Urinary bladder (tissue), 3 donors: ENCODE measurements at regions not wholly inside any gene's neighbourhood (a gene's known extent, or its start where the extent isn't known, plus 50 kb on each side); places are given as distances from the start of the nearest gene placed in this dataset.
"Not testable (repeated sequence)": the region's sequence is repeated elsewhere in the genome, so short reads cannot be mapped to it uniquely, and the experiment has no call there.

Experiments used
- DNase-seq: peaks from one replicate; pipeline ENCODE4 v3.0.0-alpha.2; 2015; ENCODE audit errors: extremely low spot score
- H3K27ac ChIP-seq: one replicate; pipeline ENCODE4 v1.5.1; 2013; ENCODE audit warnings: low read depth, mild to moderate bottlenecking, moderate library complexity
- H3K36me3 ChIP-seq: one replicate; pipeline ENCODE4 v1.6.1; 2013; ENCODE audit warnings: mild to moderate bottlenecking, moderate library complexity; ENCODE audit not compliant: insufficient read depth
- H3K4me1 ChIP-seq: one replicate; pipeline ENCODE4 v1.6.1; 2013; ENCODE audit warnings: mild to moderate bottlenecking, moderate library complexity; ENCODE audit not compliant: insufficient read depth
- H3K4me3 ChIP-seq: one replicate; pipeline ENCODE4 v1.5.1; 2013; ENCODE audit warnings: low read depth, low read length
- WGBS: extraction: QIAGEN DNeasy Blood & Tissue Kit; methylation state at CpG from one replicate; pipeline ENCODE4 v1.1.7; 2013; 5-methylcytosine and 5-hydroxymethylcytosine counted together
- donor health status: healthy with polysubstance abuse.
- donor health status: healthy.

DNA sequence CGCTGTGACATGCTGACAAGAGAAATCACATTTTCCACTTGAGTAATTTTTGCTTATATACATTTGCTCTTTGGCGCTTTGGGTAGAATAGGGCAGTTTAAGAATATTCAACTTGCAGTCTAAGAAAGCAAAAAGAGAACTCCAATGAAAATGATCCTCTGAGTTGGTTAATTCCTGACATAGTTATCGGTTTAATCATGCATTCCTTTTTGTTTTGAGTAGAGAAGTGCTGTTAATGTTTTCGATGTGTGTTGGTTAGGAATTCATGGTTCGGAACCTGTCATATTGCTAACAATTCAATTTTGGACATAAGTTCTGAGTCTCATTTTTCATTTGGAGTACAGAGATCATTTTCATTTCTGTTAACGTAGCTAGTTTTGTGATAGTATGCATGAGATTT is 700.6 kb upstream of the PITX2 start:
- no peaks in the 10 kb centered on the region for H3K36me3 ChIP-seq
- DNase-seq: no peak
- no peak overlapping the region for H3K4me3 ChIP-seq
- WGBS: 66% methylated on average over 6 of the region's 6 CpGs
- no peak overlapping the region for H3K27ac ChIP-seq
- H3K4me1 ChIP-seq: no peaks in the 10 kb centered on the region

DNA sequence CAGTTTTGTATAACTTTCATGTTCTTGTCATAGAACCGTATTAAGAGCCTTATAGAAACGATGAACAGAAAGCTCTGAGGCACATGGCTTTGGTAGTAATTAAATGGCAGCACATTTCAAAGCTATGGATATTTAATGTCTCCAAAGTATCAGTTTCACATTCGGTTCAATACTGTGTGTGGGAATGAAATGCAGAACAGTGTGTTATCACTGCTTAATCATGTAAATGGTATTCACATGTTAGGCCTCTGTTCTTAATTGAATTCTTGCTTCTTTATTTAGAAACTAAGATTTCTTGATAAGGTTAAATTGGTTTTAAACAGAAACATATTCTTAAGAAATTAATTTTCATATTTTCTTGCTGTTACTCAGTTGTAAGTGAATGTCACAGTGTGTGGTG is 701.0 kb upstream of the PITX2 start:
- no peak overlapping the region for H3K27ac ChIP-seq
- no peaks in the 10 kb centered on the region for H3K36me3 ChIP-seq
- no peaks in the 10 kb centered on the region for H3K4me1 ChIP-seq
- DNase-seq: no peak
- no peak overlapping the region for H3K4me3 ChIP-seq
- 74% methylated on average over 3 of the region's 3 CpGs for WGBS

DNA sequence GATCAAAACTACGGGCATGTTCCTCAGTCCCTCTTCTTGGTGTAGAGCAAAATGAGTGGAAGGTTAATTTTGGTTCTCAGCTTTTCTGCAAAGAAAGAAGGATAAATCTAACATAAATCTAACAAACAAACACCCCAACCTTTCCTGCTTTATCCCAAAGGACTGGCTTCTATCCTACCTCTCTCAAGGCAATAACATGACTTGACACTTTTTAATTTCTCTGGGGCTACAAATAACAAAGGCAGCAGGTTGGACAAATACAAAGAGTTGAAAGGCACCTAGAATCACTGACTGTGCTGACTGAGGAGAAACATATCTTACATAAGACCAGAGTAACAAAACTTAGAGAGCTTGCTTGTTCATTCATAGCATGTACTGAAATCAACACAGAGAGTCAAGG is 703.6 kb upstream of the PITX2 start:
- Histone ChIP-seq H3K27ac (no peak overlapping the region), H3K4me3 (no peak overlapping the region), H3K4me1 (no peaks in the 10 kb centered on the region), H3K36me3 (no peaks in the 10 kb centered on the region)
- no peak for DNase-seq
- 73% methylated on average over 1 of the region's 1 CpG for WGBS

DNA sequence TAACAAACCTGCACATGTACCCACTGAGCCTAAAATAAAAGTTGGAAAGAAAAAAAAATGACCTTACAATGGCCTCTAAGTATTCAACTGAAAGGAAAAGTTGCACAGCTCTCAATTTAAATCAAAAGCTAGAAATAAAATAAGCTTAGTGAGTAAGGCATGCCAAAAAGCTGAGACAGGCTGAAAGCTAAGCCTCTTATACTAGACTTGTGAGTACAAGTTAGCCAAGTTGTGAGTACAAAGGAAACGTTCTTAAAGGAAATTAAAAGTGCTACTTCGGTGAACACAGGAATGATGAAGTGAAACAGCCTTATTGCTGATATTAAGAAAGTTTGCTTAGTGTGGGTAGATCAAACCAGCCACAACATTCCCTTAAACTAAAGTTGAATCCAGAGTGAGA is 707.9 kb upstream of the PITX2 start:
- 46% methylated on average over 2 of the region's 2 CpGs for WGBS
- no peak overlapping the region for H3K4me3 ChIP-seq
- H3K36me3 ChIP-seq: no peaks in the 10 kb centered on the region
- no peaks in the 10 kb centered on the region for H3K4me1 ChIP-seq
- DNase-seq: no peak
- no peak overlapping the region for H3K27ac ChIP-seq

DNA sequence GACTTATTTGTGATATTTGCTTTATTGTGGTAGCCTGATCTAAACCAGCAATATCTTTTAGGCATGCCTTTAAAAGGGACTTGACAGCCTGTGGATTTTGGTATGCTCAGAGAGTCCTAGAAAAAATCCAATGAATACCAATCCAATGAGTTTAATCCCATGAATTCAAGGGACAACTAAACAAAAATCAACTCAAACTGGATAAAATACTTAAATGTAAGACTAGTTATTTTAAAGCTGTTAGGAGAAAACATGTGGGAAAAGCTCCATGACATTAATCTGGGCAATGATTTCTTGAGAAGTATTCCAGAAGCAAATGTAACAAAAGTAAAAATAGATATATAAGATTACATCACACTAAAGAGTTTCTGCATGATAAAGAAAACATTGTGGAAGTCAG is 711.5 kb upstream of the PITX2 start:
- Histone ChIP-seq H3K27ac (no peak overlapping the region), H3K4me3 (no peak overlapping the region), H3K36me3 (no peaks in the 10 kb centered on the region), H3K4me1 (no peaks in the 10 kb centered on the region)
- DNase-seq: no peak

DNA sequence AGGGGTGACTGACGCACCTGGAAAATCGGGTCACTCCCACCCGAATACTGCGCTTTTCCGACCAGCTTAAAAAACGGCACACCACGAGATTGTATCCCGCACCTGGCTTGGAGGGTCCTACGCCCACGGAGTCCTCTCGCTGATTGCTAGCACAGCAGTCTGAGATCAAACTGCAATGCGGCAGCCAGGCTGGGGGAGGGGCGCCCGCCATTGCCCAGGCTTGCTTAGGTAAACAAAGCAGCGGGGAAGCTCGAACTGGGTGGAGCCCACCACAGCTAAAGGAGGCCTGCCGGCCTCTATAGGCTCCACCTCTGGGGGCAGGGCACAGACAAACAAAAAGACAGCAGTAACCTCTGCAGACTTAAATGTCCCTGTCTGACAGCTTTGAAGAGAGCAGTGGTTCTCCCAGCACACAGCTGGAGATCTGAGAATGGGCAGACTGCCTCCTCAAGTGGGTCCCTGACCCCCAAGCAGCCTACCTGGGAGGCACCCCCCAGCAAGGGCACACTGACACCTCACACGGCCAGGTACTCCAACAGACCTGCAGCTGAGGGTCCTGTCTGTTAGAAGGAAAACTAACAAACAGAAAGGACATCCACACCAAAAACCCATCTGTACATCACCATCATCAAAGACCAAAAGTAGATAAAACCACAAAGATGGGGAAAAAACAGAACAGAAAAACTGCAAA is 714.5 kb upstream of the PITX2 start:
- 70% methylated on average over 18 of the region's 18 CpGs for WGBS
- H3K4me1 ChIP-seq, H3K4me3 ChIP-seq, H3K36me3 ChIP-seq, H3K27ac ChIP-seq, DNase-seq: not testable (repeated sequence)

DNA sequence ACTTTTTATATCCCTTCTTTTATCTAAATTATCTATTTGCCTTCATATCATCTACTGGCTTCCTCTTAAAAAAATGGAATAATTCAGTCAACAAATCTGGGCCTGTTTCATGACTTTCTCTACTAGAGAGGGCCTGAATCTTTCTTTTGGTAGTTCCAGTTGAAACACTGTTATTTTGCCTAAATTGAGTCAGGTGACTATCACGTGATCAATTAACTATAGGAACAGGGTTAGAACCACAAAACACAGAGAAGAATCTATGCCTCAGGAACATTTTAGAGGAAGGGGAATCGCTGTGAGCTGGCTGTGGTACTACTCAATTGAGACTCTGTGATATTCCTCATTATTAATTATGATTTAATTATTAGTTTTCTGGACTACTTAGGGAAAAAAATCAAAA is 736.7 kb upstream of the PITX2 start:
- no peak overlapping the region for H3K4me3 ChIP-seq
- H3K27ac ChIP-seq: no peak overlapping the region
- no peak for DNase-seq
- WGBS: 90% methylated on average over 2 of the region's 2 CpGs
- no peaks in the 10 kb centered on the region for H3K36me3 ChIP-seq
- H3K4me1 ChIP-seq: no peaks in the 10 kb centered on the region

DNA sequence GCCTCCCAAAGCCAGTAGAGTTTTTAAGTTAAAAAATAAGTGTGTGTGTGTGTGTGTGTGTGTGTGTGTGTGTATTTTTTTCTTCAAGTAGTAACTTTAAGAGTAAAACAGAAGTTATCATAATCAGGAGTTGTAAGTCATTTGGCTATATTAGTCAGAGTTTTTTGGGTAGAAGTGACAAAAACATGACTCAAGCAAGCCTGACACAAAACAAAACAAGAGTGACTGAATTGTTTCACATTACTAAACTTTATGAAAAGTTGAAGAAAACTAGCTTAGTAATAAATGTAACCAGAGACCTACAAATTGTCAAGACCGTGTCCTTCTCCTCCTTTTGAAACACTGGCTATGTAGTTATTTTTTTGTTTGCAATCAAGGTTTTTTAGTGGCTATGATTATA is 738.0 kb upstream of the PITX2 start:
- no peak overlapping the region for H3K4me3 ChIP-seq
- no peaks in the 10 kb centered on the region for H3K4me1 ChIP-seq
- WGBS: 88% methylated on average over 1 of the region's 1 CpG
- H3K27ac ChIP-seq: no peak overlapping the region
- DNase-seq: no peak
- no peaks in the 10 kb centered on the region for H3K36me3 ChIP-seq

DNA sequence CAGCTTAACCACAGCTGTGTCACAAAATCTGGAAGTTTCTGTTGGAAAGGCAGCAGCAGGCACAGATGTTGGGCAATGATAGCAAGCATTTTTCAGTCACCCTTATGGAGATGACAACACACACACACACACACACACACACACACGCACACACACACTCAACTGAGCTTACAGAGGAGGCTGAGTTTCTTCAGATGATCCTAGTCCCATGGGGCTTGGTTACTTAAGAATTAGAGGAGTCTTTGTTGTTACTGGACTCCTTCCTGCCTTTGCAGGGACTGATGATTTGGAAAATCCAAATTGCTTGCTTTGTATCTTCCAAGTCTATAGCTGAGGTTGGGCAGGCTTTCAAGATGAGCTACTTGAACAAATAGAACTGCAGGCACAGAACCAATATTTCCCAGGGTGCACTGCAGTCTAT is 740.1 kb upstream of the PITX2 start:
- Histone ChIP-seq H3K36me3 (no peaks in the 10 kb centered on the region), H3K4me3 (no peak overlapping the region), H3K27ac (no peak overlapping the region), H3K4me1 (no peaks in the 10 kb centered on the region)
- WGBS: 80% methylated on average over 1 of the region's 1 CpG
- no peak for DNase-seq

DNA sequence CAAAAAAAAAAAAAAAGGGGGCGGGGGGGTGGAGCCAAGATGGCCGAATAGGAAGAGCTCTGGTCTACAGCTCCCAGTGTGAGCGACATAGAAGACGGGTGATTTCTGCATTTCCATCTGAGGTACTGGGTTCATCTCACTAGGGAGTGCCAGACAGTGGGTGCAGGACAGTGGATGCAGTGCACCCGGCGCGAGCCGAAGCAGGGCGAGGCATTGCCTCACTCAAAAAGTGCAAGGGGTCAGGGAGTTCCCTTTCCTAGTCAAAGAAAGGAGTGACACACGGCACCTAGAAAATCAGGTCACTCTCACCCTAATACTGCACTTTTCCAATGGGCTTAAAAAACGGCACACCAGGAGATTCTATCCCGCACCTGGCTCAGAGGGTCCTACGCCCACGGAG is 755.0 kb upstream of the PITX2 start:
- not testable (repeated sequence) for DNase-seq, H3K4me3 ChIP-seq, H3K27ac ChIP-seq, H3K36me3 ChIP-seq, H3K4me1 ChIP-seq
- WGBS: 97% methylated on average over 14 of the region's 14 CpGs

DNA sequence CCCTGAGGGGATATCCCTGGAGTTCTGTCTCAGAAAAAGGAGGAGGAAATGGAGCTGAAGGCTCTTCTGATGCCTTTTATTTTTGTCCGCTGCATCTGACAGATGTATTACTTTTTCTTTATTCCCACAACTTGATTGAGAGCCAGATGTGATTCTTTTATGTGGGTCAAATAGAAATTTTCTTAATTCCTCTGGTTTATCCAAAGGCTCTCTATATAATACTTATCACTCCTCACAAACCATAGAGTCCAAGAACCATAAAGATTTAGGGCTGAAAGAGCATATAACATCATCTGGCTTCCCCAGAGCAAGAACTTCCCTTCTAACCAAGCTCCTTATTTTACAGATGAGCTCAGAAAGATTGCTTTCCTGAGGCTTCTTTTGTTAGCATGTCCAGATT is 756.7 kb upstream of the FAM241A start:
- no peak overlapping the region for H3K4me3 ChIP-seq
- H3K4me1 ChIP-seq: no peaks in the 10 kb centered on the region
- DNase-seq: no peak
- no peaks in the 10 kb centered on the region for H3K36me3 ChIP-seq
- no peak overlapping the region for H3K27ac ChIP-seq
- WGBS: 63% methylated on average over 1 of the region's 1 CpG

DNA sequence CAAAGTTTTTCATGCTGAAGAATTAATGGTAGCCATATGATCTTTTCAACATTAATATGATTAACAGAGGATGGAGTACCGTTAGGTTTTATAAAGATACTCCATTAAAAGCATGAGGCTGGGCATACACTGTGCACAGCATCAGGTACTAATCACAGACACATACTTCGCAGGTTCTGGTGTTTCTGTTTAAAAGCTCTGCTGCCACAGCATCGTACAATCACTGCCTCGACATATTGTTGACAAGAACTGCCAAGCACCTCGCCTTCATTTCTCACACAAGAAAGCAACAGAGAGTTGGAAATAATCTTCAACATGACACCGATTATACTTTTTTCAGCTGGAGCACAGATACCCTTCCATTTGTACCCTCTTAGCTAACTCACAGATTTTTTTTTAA is 753.4 kb upstream of the FAM241A start:
- Histone ChIP-seq H3K4me1 (no peaks in the 10 kb centered on the region), H3K4me3 (no peak overlapping the region), H3K36me3 (no peaks in the 10 kb centered on the region), H3K27ac (no peak overlapping the region)
- WGBS: 43% methylated on average over 6 of the region's 6 CpGs
- DNase-seq: no peak

DNA sequence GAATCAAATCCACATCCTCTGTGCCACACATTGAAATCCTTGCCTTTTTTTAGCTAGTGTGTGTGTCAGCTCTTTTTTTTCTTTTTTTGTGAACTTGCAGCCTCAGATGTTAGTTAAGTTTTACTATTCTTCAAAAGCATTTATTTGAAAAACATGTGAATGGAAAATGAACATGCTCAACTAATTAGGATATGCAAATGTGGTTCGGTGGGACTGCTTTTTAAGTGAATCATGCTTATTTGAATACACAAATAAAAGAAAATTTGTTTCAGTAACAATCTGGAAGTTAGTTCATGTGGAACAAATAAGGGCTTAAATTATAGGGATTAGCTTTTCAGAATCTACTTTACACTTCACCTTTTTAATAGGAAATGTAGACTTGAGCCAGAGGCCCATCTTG is 751.5 kb upstream of the FAM241A start:
- no peak overlapping the region for H3K4me3 ChIP-seq
- H3K36me3 ChIP-seq: no peaks in the 10 kb centered on the region
- DNase-seq: no peak
- no peak overlapping the region for H3K27ac ChIP-seq
- WGBS: 86% methylated on average over 1 of the region's 1 CpG
- H3K4me1 ChIP-seq: no peaks in the 10 kb centered on the region

DNA sequence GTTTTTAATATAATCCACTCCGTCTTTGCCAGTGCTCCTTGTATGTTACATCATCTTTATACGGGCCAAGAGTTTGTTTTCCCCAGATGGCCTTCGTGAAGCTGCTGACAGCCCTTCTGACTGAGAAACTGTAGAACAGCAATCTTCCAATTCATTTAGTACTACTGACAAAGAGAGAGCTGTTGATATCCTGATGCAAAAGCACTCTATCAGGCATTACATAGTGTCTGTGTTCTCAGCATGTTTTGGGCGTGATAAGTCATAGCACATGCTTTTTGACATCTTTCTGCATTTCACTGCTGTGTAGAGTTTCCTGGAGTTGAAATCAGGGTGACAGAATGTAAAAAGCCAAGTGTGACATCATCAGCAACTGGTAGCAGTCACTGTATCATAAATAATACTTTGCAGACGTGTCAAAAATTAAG is 746.3 kb upstream of the FAM241A start:
- Histone ChIP-seq H3K4me3 (no peak overlapping the region), H3K36me3 (no peaks in the 10 kb centered on the region), H3K27ac (no peak overlapping the region), H3K4me1 (no peaks in the 10 kb centered on the region)
- WGBS: 24% methylated on average over 5 of the region's 5 CpGs
- peak; percentile 58 for DNase-seq

DNA sequence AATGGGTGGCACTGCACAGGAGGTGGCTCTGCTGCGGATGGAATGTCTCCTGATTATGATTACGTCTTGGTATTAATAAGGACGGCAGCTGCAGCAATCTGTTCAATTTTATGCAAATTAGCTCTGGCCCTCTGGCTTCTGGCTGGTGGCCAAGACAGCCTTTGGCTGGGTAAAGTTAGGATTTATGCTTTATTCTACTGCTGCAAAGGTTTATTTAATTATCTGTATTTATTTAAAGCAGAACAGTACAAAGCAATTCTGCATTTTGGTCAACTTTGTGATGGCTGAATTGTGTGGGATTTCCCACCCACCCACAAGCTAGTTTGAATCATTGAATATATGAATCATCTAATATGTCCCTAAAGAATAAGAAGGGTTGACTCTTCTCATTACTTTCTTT is 745.6 kb upstream of the FAM241A start:
- Histone ChIP-seq H3K27ac (no peak overlapping the region), H3K36me3 (no peaks in the 10 kb centered on the region), H3K4me3 (no peak overlapping the region), H3K4me1 (no peaks in the 10 kb centered on the region)
- DNase-seq: no peak
- 47% methylated on average over 3 of the region's 3 CpGs for WGBS
